GM12878 (cell line): ENCODE measurements at regions not wholly inside any gene's neighbourhood (a gene's known extent, or its start where the extent isn't known, plus 50 kb on each side); places are given as distances from the start of the nearest gene placed in this dataset.

Source experiments
- POLR2AphosphoS5 ChIP-seq: IDR thresholded peaks from 2 replicates; pipeline ENCODE4 v1.6.1; 2011; ENCODE audit warnings: mild to moderate bottlenecking, low read length, inconsistent platforms
- TF ChIP-seq, protein P1 (sequence below), 3 experiments: IDR thresholded peaks in 2 of 3; conservative IDR thresholded peaks in 1 of 3; 2 replicates each; pipeline ENCODE4 v1.5.1; 2011; ENCODE audit warnings: low read depth in 3 of 3, low read length in 3 of 3, mild to moderate bottlenecking in 3 of 3, control low read depth in 2 of 3, moderate library complexity in 2 of 3, inconsistent platforms in 1 of 3, mixed read lengths in 1 of 3; ENCODE audit not compliant: control insufficient read depth in 2 of 3, insufficient read depth in 1 of 3; ENCODE audit errors: extremely low read depth in 1 of 3

DNA sequence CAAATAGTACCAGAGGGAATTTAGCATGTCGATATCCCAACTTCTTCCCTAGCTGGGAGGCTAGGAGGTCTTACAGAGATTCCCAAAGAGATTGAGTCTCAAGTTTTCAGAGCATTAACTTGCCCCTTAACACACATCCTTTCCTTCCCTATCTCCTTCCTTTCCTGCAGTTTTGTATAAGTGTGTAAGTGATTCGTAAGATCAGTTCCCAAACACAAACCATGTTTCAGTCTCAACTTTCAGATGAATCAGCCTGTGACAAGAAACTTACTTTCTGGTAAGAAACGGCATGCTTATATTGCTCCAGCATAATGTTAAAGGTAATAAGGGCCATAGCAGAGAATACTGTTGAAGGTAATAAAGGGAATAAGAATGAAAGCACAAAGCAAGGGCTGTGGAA, 472.2 kb downstream of the LIG4 start:
- TF ChIP-seq, protein P1, sequence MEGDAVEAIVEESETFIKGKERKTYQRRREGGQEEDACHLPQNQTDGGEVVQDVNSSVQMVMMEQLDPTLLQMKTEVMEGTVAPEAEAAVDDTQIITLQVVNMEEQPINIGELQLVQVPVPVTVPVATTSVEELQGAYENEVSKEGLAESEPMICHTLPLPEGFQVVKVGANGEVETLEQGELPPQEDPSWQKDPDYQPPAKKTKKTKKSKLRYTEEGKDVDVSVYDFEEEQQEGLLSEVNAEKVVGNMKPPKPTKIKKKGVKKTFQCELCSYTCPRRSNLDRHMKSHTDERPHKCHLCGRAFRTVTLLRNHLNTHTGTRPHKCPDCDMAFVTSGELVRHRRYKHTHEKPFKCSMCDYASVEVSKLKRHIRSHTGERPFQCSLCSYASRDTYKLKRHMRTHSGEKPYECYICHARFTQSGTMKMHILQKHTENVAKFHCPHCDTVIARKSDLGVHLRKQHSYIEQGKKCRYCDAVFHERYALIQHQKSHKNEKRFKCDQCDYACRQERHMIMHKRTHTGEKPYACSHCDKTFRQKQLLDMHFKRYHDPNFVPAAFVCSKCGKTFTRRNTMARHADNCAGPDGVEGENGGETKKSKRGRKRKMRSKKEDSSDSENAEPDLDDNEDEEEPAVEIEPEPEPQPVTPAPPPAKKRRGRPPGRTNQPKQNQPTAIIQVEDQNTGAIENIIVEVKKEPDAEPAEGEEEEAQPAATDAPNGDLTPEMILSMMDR (IDR thresholded peaks at IDR 0.05 in 2 of 3, conservative IDR thresholded peaks at IDR 0.05 in 1 of 3; ENCODE audit: control insufficient read depth in 2 of 3, extremely low read depth in 1 of 3, insufficient read depth in 1 of 3, low read depth in 3 of 3, low read length in 3 of 3): no peak
- TF ChIP-seq POLR2AphosphoS5: no peak
